Activated CD4-positive, alpha-beta memory T cell treated with anti-CD3 and anti-CD28 coated beads, Interleukin-2, amount 10 ng/mL, durations not matched to agents 7 days and 5 days (primary cell): ENCODE measurements at regions not wholly inside any gene's neighbourhood (a gene's known extent, or its start where the extent isn't known, plus 50 kb on each side); places are given as distances from the start of the nearest gene placed in this dataset.

Experiments used
- CTCF ChIA-PET: fragments of 350-600 bp; sonication (Branson Sonifier 250); formaldehyde crosslinking; loops from one replicate; lab custom pipeline; 2021; ENCODE audit warnings: antibody characterized with exemption, inconsistent platforms; lab: Charles Lee
- POLR2A ChIA-PET: fragments of 350-600 bp; sonication (Branson Sonifier 250); formaldehyde crosslinking; loops from one replicate; lab custom pipeline; 2021; ENCODE audit warnings: antibody characterized with exemption; lab: Charles Lee
- DNase-seq: peaks from one replicate; pipeline ENCODE4 v3.0.0-alpha.2; 2020
- H3K27ac Mint-ChIP-seq: one replicate; pipeline ENCODE4 v1.8.0; 2021; ENCODE audit warnings: mild to moderate bottlenecking, mixed read lengths
- H3K27me3 Mint-ChIP-seq: one replicate; pipeline ENCODE4 v1.8.0; 2021; ENCODE audit warnings: mixed read lengths
- H3K36me3 Mint-ChIP-seq: one replicate; pipeline ENCODE4 v1.8.0; 2021; ENCODE audit warnings: low read depth, mixed read lengths
- H3K4me1 Mint-ChIP-seq: one replicate; pipeline ENCODE4 v1.8.0; 2021; ENCODE audit warnings: mixed read lengths
- H3K4me3 Mint-ChIP-seq: one replicate; pipeline ENCODE4 v1.8.0; 2021; ENCODE audit warnings: mild to moderate bottlenecking, mixed read lengths
- H3K9me3 Mint-ChIP-seq: one replicate; pipeline ENCODE4 v1.8.0; 2021; ENCODE audit warnings: mixed read lengths

GRCh38 chr4:112982680-112983079 is 66.8 kb upstream of the ANK2 start:
- no peaks in the 10 kb centered on the region for H3K27me3 Mint-ChIP-seq
- POLR2A ChIA-PET: no interaction called here
- H3K4me1 Mint-ChIP-seq: no peaks in the 10 kb centered on the region
- H3K36me3 Mint-ChIP-seq: no peaks in the 10 kb centered on the region
- H3K27ac Mint-ChIP-seq: no peak overlapping the region
- H3K9me3 Mint-ChIP-seq: no peaks in the 10 kb centered on the region
- no peak overlapping the region for H3K4me3 Mint-ChIP-seq
- CTCF ChIA-PET: no interaction called here
- DNase-seq: no peak

- Mint-ChIP-seq H3K9me3 (no peaks in the 10 kb centered on the region), H3K27me3 (peaks cover 4% of the 10 kb centered on the region), H3K4me3 (no peak overlapping the region), H3K36me3 (no peaks in the 10 kb centered on the region), H3K27ac (no peak overlapping the region), H3K4me1 (no peaks in the 10 kb centered on the region)
- ChIA-PET CTCF (no interaction called here), POLR2A (no interaction called here)
- no peak for DNase-seq
Measured at GRCh38 chr4:112994732-112995464, 54.6 kb upstream of the ANK2 start.
